Psoas muscle (tissue), 7 donors: ENCODE measurements at regions not wholly inside any gene's neighbourhood (a gene's known extent, or its start where the extent isn't known, plus 50 kb on each side); places are given as distances from the start of the nearest gene placed in this dataset.

Experiments
- ATAC-seq, 4 donors: fragments of 200-7000 bp; cut with Tn5 transposase; one replicate each; pipeline ENCODE4 v1.9.1; 2020; ENCODE audit warnings: moderate library complexity in 3 of 4, mild to moderate bottlenecking in 2 of 4
- DNase-seq, 2 donors: peaks; one replicate each; pipeline ENCODE4 v3.0.0-alpha.2; 2020
- H3K27ac ChIP-seq: fragments of 200-600 bp; one replicate; pipeline ENCODE4 v1.8.0; 2022
- H3K27me3 ChIP-seq, 3 donors: fragments of 200-600 bp in 1 of 3; one replicate each; pipeline versions ENCODE4 v1.6.1 to v1.8.0; 2013 to 2022; ENCODE audit warnings: low read length in 2 of 3, mild to moderate bottlenecking in 2 of 3, moderate library complexity in 1 of 3; ENCODE audit not compliant: insufficient read depth in 3 of 3
- H3K36me3 ChIP-seq, 2 donors: fragments of 200-600 bp in 1 of 2; one replicate each; pipeline versions ENCODE4 v1.6.1 to v1.8.0; 2013 to 2022; ENCODE audit warnings: low read depth in 1 of 2, mild to moderate bottlenecking in 1 of 2, moderate library complexity in 1 of 2; ENCODE audit not compliant: insufficient read depth in 1 of 2
- H3K4me1 ChIP-seq: fragments of 200-600 bp; one replicate; pipeline ENCODE4 v1.8.0; 2022
- H3K4me3 ChIP-seq: fragments of 200-600 bp; one replicate; pipeline ENCODE4 v1.8.0; 2022; ENCODE audit warnings: mild to moderate bottlenecking
- H3K9me3 ChIP-seq: fragments of 200-600 bp; one replicate; pipeline ENCODE4 v1.8.0; 2022
- CTCF ChIP-seq: fragments of 200-600 bp; IDR thresholded peaks from one replicate; pipeline ENCODE4 v1.8.0; 2022; ENCODE audit warnings: antibody characterized with exemption
- WGBS, 3 donors: extraction: QIAGEN DNeasy Blood & Tissue Kit; methylation state at CpG; one replicate each; pipeline versions ENCODE4 v1.1.6 to v1.1.7; 2013; 5-methylcytosine and 5-hydroxymethylcytosine counted together
- intact Hi-C, 2 donors: fragments of 100-400 bp; cut with DNase I; formaldehyde crosslinking; loops; one replicate each; pipeline versions ENCODE4 v1.11.0 to v1.14.2; 2022
- donor health status: healthy with polysubstance abuse.
- donor health status: DM: no; HTN: no; CAD: no; lungs with moderate emphysema.
- donor health status: Bipolar disorder and iron deficiency.
- donor health status: healthy.
- donor health status: DM: yes; HTN: yes; CAD: no.
- donor health status: DM: no; HTN: no; CAD: no.
- donor health status: DM: yes; HTN: yes; CAD: no.

GRCh38 chr3:15976524-15976923 is 178.7 kb upstream of the ANKRD28 start:
- Histone ChIP-seq H3K27me3 (no peaks in the 10 kb centered on the region), H3K36me3 (no peaks in the 10 kb centered on the region), H3K9me3 (no peaks in the 10 kb centered on the region), H3K4me3 (no peak overlapping the region), H3K27ac (peak overlapping the region; percentile 30), H3K4me1 (peaks cover 16% of the 10 kb centered on the region)
- ATAC-seq (peak in 1 of 4 donors; percentile 52), DNase-seq (no peak)
- intact Hi-C loops, result no loop called here
- no peak for TF ChIP-seq CTCF
- WGBS, 3 donors, result 47 to 74% (median 66%) methylated on average over 2 of the region's 2 CpGs

- Histone ChIP-seq H3K4me1 (peaks cover 22% of the 10 kb centered on the region), H3K27me3 (no peaks in the 10 kb centered on the region), H3K27ac (no peak overlapping the region), H3K4me3 (no peak overlapping the region), H3K36me3 (no peaks in the 10 kb centered on the region), H3K9me3 (no peaks in the 10 kb centered on the region)
- 74 to 100% (median 89%) methylated on average over 1 of the region's 1 CpG for WGBS, 3 donors
- intact Hi-C loops, result no loop called here
- no peak for TF ChIP-seq CTCF
- ATAC-seq, result no peak
- no peak for DNase-seq
Observed at GRCh38 chr3:15977090-15977489, 179.3 kb upstream of the ANKRD28 start.

GRCh38 chr3:15977598-15978232 is 179.9 kb upstream of the ANKRD28 start:
- no peaks in the 10 kb centered on the region for H3K9me3 ChIP-seq
- no peak for DNase-seq
- H3K4me1 ChIP-seq, result peaks cover 28% of the 10 kb centered on the region
- no peaks in the 10 kb centered on the region for H3K27me3 ChIP-seq
- 71 to 74% (median 72%) methylated on average over 5 to 6 of the region's 6 CpGs for WGBS, 3 donors
- TF ChIP-seq CTCF, result no peak
- H3K4me3 ChIP-seq, result no peak overlapping the region
- H3K27ac ChIP-seq, result no peak overlapping the region
- ATAC-seq, result no peak
- intact Hi-C loops, result no loop called here
- no peaks in the 10 kb centered on the region for H3K36me3 ChIP-seq

GRCh38 chr3:15978801-15979200 is 181.0 kb upstream of the ANKRD28 start:
- H3K9me3 ChIP-seq, result no peaks in the 10 kb centered on the region
- H3K36me3 ChIP-seq, result no peaks in the 10 kb centered on the region
- H3K4me3 ChIP-seq, result no peak overlapping the region
- H3K27ac ChIP-seq, result peak overlapping the region; percentile 9
- ATAC-seq (no peak), DNase-seq (no peak)
- no peaks in the 10 kb centered on the region for H3K27me3 ChIP-seq
- intact Hi-C loops, result no loop called here
- no peak for TF ChIP-seq CTCF
- 79 to 90% (median 85%) methylated on average over 2 of the region's 2 CpGs for WGBS, 3 donors
- peaks cover 36% of the 10 kb centered on the region for H3K4me1 ChIP-seq

- ATAC-seq, result peak in 1 of 4 donors; percentile 24
- TF ChIP-seq CTCF, result no peak
- Histone ChIP-seq H3K27me3 (no peaks in the 10 kb centered on the region), H3K36me3 (no peaks in the 10 kb centered on the region), H3K27ac (no peak overlapping the region), H3K9me3 (no peaks in the 10 kb centered on the region), H3K4me1 (peaks cover 40% of the 10 kb centered on the region), H3K4me3 (no peak overlapping the region)
- no peak for DNase-seq
- WGBS, 3 donors, result 39 to 53% (median 49%) methylated on average over 2 of the region's 2 CpGs
- intact Hi-C loops, result no loop called here
Observed at GRCh38 chr3:15979495-15979894, 181.7 kb upstream of the ANKRD28 start.
